GM23338 (cell line): ENCODE measurements at regions not wholly inside any gene's neighbourhood (a gene's known extent, or its start where the extent isn't known, plus 50 kb on each side); places are given as distances from the start of the nearest gene placed in this dataset.

Experiments used
- CREB1 ChIP-seq: fragments of 250-450 bp; sonication (Bioruptor Pico); IDR thresholded peaks from 2 replicates; pipeline ENCODE4 v1.5.0; 2020; ENCODE audit warnings: low read depth, mild to moderate bottlenecking, moderate library complexity
- CTCF ChIP-seq, 2 experiments: fragments of 200-600 bp in 1 of 2; sonication (generic) in 1 of 2; conservative IDR thresholded peaks; 2 replicates each; pipeline versions ENCODE4 v1.5.1 to v1.6.1; 2016 to 2017; ENCODE audit warnings: antibody characterized with exemption in 2 of 2, low read depth in 2 of 2, mild to moderate bottlenecking in 2 of 2, moderate library complexity in 1 of 2
- EZH2 ChIP-seq: fragments of 200-600 bp; sonication (generic); IDR thresholded peaks from one replicate; pipeline ENCODE4 v1.8.0; 2017; ENCODE audit warnings: antibody characterized with exemption, mild to moderate bottlenecking, low read depth; ENCODE audit not compliant: unreplicated experiment
- EZH2phosphoT487 ChIP-seq: fragments of 200-600 bp; sonication (generic); IDR thresholded peaks from one replicate; pipeline ENCODE4 v1.8.1; 2018; ENCODE audit warnings: antibody characterized with exemption; ENCODE audit not compliant: unreplicated experiment
- JUNB ChIP-seq: IDR thresholded peaks from one replicate; pipeline ENCODE4 v1.6.1; 2016; ENCODE audit warnings: antibody characterized with exemption; ENCODE audit not compliant: unreplicated experiment
- NANOG ChIP-seq: IDR thresholded peaks from 2 replicates; pipeline ENCODE4 v1.6.1; 2016; ENCODE audit warnings: antibody characterized with exemption, borderline replicate concordance
- POLR2AphosphoS5 ChIP-seq: IDR thresholded peaks from 2 replicates; pipeline ENCODE4 v1.6.1; 2016; ENCODE audit warnings: antibody characterized with exemption, low read depth
- ZNF114 ChIP-seq: fragments of 250-450 bp; sonication (Bioruptor Pico); IDR thresholded peaks from 2 replicates; pipeline ENCODE4 v1.5.0; 2020; ENCODE audit warnings: mild to moderate bottlenecking, moderate library complexity
- TF ChIP-seq, protein P1 (sequence below): IDR thresholded peaks from one replicate; pipeline ENCODE4 v1.6.1; 2018; ENCODE audit warnings: antibody characterized with exemption; ENCODE audit not compliant: unreplicated experiment
- TF ChIP-seq, protein P2 (sequence below): IDR thresholded peaks from 2 replicates; pipeline ENCODE4 v1.6.1; 2016; ENCODE audit warnings: antibody characterized with exemption
- TF ChIP-seq, protein P3 (sequence below): fragments of 250-450 bp; sonication (Bioruptor Pico); IDR thresholded peaks from 2 replicates; pipeline ENCODE4 v1.5.0; 2020; ENCODE audit warnings: mild to moderate bottlenecking, moderate library complexity

DNA sequence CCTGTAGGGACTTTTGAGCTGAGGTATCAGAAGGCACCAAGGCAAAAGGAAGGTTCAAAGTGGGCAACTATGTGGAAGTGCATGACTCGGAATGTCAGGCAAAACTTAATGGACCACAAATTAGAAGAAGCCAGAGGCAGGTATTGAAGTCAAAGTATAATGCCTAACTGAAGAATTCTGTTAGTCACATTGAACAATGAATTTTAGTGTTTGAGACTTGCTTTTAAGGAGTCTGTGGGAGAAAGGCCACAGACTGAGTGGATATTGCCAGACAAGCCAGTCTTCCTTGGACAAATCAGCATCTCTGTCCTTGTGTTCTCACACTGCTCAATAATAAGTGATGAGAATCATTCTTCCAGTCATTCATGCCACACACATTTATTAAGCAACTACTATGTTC lies 498.9 kb downstream of the STK39 start:
- no peak for TF ChIP-seq EZH2phosphoT487
- no peak for TF ChIP-seq CTCF (conservative IDR thresholded peaks at IDR 0.05; ENCODE audit: low read depth in 2 of 2)
- TF ChIP-seq, protein P1, sequence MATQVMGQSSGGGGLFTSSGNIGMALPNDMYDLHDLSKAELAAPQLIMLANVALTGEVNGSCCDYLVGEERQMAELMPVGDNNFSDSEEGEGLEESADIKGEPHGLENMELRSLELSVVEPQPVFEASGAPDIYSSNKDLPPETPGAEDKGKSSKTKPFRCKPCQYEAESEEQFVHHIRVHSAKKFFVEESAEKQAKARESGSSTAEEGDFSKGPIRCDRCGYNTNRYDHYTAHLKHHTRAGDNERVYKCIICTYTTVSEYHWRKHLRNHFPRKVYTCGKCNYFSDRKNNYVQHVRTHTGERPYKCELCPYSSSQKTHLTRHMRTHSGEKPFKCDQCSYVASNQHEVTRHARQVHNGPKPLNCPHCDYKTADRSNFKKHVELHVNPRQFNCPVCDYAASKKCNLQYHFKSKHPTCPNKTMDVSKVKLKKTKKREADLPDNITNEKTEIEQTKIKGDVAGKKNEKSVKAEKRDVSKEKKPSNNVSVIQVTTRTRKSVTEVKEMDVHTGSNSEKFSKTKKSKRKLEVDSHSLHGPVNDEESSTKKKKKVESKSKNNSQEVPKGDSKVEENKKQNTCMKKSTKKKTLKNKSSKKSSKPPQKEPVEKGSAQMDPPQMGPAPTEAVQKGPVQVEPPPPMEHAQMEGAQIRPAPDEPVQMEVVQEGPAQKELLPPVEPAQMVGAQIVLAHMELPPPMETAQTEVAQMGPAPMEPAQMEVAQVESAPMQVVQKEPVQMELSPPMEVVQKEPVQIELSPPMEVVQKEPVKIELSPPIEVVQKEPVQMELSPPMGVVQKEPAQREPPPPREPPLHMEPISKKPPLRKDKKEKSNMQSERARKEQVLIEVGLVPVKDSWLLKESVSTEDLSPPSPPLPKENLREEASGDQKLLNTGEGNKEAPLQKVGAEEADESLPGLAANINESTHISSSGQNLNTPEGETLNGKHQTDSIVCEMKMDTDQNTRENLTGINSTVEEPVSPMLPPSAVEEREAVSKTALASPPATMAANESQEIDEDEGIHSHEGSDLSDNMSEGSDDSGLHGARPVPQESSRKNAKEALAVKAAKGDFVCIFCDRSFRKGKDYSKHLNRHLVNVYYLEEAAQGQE: no peak
- no peak for TF ChIP-seq POLR2AphosphoS5
- TF ChIP-seq EZH2: no peak
- TF ChIP-seq, protein P2, sequence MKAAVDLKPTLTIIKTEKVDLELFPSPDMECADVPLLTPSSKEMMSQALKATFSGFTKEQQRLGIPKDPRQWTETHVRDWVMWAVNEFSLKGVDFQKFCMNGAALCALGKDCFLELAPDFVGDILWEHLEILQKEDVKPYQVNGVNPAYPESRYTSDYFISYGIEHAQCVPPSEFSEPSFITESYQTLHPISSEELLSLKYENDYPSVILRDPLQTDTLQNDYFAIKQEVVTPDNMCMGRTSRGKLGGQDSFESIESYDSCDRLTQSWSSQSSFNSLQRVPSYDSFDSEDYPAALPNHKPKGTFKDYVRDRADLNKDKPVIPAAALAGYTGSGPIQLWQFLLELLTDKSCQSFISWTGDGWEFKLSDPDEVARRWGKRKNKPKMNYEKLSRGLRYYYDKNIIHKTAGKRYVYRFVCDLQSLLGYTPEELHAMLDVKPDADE: no peak
- TF ChIP-seq, protein P3, sequence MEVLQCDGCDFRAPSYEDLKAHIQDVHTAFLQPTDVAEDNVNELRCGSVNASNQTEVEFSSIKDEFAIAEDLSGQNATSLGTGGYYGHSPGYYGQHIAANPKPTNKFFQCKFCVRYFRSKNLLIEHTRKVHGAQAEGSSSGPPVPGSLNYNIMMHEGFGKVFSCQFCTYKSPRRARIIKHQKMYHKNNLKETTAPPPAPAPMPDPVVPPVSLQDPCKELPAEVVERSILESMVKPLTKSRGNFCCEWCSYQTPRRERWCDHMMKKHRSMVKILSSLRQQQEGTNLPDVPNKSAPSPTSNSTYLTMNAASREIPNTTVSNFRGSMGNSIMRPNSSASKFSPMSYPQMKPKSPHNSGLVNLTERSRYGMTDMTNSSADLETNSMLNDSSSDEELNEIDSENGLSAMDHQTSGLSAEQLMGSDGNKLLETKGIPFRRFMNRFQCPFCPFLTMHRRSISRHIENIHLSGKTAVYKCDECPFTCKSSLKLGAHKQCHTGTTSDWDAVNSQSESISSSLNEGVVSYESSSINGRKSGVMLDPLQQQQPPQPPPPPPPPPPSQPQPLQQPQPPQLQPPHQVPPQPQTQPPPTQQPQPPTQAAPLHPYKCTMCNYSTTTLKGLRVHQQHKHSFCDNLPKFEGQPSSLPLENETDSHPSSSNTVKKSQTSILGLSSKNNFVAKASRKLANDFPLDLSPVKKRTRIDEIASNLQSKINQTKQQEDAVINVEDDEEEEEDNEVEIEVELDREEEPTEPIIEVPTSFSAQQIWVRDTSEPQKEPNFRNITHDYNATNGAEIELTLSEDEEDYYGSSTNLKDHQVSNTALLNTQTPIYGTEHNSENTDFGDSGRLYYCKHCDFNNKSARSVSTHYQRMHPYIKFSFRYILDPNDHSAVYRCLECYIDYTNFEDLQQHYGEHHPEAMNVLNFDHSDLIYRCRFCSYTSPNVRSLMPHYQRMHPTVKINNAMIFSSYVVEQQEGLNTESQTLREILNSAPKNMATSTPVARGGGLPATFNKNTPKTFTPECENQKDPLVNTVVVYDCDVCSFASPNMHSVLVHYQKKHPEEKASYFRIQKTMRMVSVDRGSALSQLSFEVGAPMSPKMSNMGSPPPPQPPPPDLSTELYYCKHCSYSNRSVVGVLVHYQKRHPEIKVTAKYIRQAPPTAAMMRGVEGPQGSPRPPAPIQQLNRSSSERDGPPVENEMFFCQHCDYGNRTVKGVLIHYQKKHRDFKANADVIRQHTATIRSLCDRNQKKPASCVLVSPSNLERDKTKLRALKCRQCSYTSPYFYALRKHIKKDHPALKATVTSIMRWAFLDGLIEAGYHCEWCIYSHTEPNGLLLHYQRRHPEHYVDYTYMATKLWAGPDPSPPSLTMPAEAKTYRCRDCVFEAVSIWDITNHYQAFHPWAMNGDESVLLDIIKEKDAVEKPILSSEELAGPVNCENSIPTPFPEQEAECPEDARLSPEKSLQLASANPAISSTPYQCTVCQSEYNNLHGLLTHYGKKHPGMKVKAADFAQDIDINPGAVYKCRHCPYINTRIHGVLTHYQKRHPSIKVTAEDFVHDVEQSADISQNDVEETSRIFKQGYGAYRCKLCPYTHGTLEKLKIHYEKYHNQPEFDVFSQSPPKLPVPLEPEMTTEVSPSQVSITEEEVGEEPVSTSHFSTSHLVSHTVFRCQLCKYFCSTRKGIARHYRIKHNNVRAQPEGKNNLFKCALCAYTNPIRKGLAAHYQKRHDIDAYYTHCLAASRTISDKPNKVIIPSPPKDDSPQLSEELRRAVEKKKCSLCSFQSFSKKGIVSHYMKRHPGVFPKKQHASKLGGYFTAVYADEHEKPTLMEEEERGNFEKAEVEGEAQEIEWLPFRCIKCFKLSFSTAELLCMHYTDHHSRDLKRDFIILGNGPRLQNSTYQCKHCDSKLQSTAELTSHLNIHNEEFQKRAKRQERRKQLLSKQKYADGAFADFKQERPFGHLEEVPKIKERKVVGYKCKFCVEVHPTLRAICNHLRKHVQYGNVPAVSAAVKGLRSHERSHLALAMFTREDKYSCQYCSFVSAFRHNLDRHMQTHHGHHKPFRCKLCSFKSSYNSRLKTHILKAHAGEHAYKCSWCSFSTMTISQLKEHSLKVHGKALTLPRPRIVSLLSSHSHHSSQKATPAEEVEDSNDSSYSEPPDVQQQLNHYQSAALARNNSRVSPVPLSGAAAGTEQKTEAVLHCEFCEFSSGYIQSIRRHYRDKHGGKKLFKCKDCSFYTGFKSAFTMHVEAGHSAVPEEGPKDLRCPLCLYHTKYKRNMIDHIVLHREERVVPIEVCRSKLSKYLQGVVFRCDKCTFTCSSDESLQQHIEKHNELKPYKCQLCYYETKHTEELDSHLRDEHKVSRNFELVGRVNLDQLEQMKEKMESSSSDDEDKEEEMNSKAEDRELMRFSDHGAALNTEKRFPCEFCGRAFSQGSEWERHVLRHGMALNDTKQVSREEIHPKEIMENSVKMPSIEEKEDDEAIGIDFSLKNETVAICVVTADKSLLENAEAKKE (CRISPR knock-in tag): no peak
- no peak for TF ChIP-seq CREB1 (CRISPR knock-in tag)
- no peak for TF ChIP-seq ZNF114 (CRISPR knock-in tag)
- TF ChIP-seq JUNB: no peak
- TF ChIP-seq NANOG: no peak
